Mucosa of descending colon (tissue), 3 donors: ENCODE measurements at regions not wholly inside any gene's neighbourhood (a gene's known extent, or its start where the extent isn't known, plus 50 kb on each side); places are given as distances from the start of the nearest gene placed in this dataset.

Experiments
- ATAC-seq: fragments of 200-7000 bp; cut with Tn5 transposase; one replicate; pipeline ENCODE4 v1.9.1; 2020; ENCODE audit warnings: mild to moderate bottlenecking, moderate library complexity
- DNase-seq, 3 donors: peaks; one replicate each; pipeline ENCODE4 v3.0.0-alpha.2; 2020
- H3K36me3 ChIP-seq: fragments of 200-600 bp; one replicate; pipeline ENCODE4 v1.8.0; 2021; ENCODE audit warnings: low read depth, mild to moderate bottlenecking
- H3K4me1 ChIP-seq: fragments of 200-600 bp; one replicate; pipeline ENCODE4 v1.8.0; 2021; ENCODE audit warnings: low read depth, mild to moderate bottlenecking
- H3K4me3 ChIP-seq: fragments of 200-600 bp; one replicate; pipeline ENCODE4 v1.8.0; 2021; ENCODE audit warnings: mild to moderate bottlenecking
- H3K9me3 ChIP-seq: fragments of 200-600 bp; one replicate; pipeline ENCODE4 v1.8.0; 2021; ENCODE audit warnings: mild to moderate bottlenecking
- intact Hi-C, 2 donors: fragments of 100-400 bp; cut with DNase I in 1 of 2; cut with micrococcal nuclease in 1 of 2; formaldehyde crosslinking; loops; one replicate each; pipeline versions ENCODE4 v1.11.0 to v1.11.1; 2022; cut with DNase I, micrococcal nuclease
- TF ChIP-seq, protein P1 (sequence below): fragments of 200-600 bp; IDR thresholded peaks from one replicate; pipeline ENCODE4 v1.8.0; 2022; ENCODE audit warnings: antibody characterized with exemption, mild to moderate bottlenecking
- donor health status: DM: no; HTN: no; CAD: no; lungs with moderate emphysema.
- donor health status: DM: no; HTN: no; CAD: no.
- donor health status: DM: no; HTN: yes; CAD: no.

DNA sequence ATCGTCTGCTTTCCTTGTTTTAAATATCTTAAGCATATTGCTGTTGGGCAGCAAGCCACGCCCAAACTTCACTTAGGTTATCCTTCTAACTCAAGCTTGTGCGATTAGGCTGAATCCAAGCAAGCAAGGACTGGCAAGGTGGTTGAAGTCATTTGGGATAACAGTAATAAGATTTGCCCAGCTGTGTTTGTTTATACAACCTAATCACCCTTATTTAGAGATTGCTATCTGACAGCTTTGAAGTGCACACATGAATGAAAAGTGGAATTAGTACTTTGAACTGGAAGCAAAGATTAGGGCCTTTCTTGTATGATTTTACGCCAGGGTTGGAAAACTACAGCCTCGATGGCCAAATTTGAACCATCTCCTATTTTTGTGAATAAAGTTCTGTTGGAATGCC lies 182.1 kb downstream of the ASB9 start:
- ATAC-seq (peak; percentile 61), DNase-seq (peak in 1 of 3 donors; percentile 2)
- no peaks in the 10 kb centered on the region for H3K36me3 ChIP-seq
- H3K9me3 ChIP-seq: no peaks in the 10 kb centered on the region
- H3K4me3 ChIP-seq: no peak overlapping the region
- intact Hi-C loops: no loop called here
- no peaks in the 10 kb centered on the region for H3K4me1 ChIP-seq
- TF ChIP-seq, protein P1, sequence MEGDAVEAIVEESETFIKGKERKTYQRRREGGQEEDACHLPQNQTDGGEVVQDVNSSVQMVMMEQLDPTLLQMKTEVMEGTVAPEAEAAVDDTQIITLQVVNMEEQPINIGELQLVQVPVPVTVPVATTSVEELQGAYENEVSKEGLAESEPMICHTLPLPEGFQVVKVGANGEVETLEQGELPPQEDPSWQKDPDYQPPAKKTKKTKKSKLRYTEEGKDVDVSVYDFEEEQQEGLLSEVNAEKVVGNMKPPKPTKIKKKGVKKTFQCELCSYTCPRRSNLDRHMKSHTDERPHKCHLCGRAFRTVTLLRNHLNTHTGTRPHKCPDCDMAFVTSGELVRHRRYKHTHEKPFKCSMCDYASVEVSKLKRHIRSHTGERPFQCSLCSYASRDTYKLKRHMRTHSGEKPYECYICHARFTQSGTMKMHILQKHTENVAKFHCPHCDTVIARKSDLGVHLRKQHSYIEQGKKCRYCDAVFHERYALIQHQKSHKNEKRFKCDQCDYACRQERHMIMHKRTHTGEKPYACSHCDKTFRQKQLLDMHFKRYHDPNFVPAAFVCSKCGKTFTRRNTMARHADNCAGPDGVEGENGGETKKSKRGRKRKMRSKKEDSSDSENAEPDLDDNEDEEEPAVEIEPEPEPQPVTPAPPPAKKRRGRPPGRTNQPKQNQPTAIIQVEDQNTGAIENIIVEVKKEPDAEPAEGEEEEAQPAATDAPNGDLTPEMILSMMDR: no peak

DNA sequence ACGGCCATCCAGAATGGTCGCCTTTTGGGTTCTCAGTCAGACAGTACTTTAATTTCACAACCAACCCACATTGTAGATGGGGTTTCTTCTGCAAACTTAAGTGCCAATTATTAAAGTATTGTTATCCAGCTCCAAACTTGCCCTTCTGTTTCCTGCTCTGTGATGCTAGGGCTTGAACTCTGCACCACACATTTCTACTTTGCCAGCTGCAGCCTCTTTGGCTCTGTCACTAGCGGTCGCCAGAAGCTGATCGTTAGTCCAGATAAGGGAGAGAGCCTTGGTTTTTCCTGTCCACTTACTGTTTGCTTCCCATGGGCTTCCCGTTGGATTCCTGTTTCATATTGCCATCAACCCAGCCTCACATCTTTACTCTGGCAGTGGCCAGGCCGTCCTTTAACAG lies 196.6 kb downstream of the ASB9 start:
- DNase-seq (no peak), ATAC-seq (no peak)
- TF ChIP-seq, protein P1: no peak
- intact Hi-C loops: no loop called here
- no peaks in the 10 kb centered on the region for H3K4me1 ChIP-seq
- H3K36me3 ChIP-seq: no peaks in the 10 kb centered on the region
- H3K4me3 ChIP-seq: no peak overlapping the region
- no peaks in the 10 kb centered on the region for H3K9me3 ChIP-seq

DNA sequence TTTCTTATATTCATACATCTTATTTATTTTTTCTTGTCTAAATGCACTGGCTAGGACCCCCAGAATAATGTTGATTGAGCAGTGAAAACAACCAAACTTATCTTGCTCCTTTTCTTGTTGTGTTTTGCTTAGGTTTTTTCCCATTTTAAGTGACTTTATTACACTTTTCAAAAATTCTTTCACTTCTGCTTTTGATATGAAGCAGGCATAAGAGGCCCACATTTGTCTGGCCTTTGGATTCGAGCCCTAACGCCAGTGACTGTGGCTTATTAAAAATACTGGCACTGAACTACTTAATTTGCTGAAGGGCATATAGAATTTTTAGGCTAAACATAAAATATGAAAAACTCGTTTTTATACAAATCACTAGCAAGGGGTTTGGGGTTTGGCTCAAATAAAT lies 197.0 kb downstream of the ASB9 start:
- H3K36me3 ChIP-seq: no peaks in the 10 kb centered on the region
- TF ChIP-seq, protein P1: no peak
- no peak for ATAC-seq
- intact Hi-C loops: no loop called here
- H3K4me1 ChIP-seq: no peaks in the 10 kb centered on the region
- DNase-seq: no peak
- H3K4me3 ChIP-seq: no peak overlapping the region
- H3K9me3 ChIP-seq: no peaks in the 10 kb centered on the region

GRCh38 chrX:15072259-15072658 lies 197.6 kb downstream of the ASB9 start:
- DNase-seq (no peak), ATAC-seq (no peak)
- intact Hi-C loops: no loop called here
- H3K9me3 ChIP-seq: no peaks in the 10 kb centered on the region
- H3K36me3 ChIP-seq: no peaks in the 10 kb centered on the region
- no peak overlapping the region for H3K4me3 ChIP-seq
- TF ChIP-seq, protein P1: no peak
- H3K4me1 ChIP-seq: no peaks in the 10 kb centered on the region

DNA sequence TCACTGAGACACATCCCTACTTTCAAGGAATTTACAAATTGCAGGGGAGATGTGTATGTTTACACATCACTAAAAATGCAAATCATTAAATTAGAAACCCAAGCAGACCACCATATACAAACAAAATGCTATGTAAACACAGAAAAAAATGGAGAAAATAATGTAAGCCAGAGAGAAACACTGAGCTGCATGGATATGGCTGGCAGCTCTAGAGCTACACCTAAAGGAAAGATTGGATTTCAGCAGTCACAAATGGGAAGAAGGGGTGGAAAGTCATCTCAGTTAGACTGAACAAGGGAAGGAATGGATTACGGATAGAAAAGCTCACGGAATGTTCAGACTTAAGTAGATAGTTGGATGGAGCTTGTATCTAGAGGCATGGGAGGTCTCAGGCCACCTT lies 186.3 kb downstream of the MOSPD2 start:
- intact Hi-C loops: no loop called here
- ATAC-seq (no peak), DNase-seq (no peak)
- Histone ChIP-seq H3K4me3 (no peak overlapping the region), H3K9me3 (no peaks in the 10 kb centered on the region), H3K4me1 (no peaks in the 10 kb centered on the region), H3K36me3 (no peaks in the 10 kb centered on the region)
- TF ChIP-seq, protein P1: no peak

- Histone ChIP-seq H3K4me1 (no peaks in the 10 kb centered on the region), H3K36me3 (no peaks in the 10 kb centered on the region), H3K9me3 (no peaks in the 10 kb centered on the region), H3K4me3 (no peak overlapping the region)
- TF ChIP-seq, protein P1: no peak
- intact Hi-C loops: no loop called here
- DNase-seq (no peak), ATAC-seq (no peak)
These were observed 182.8 kb downstream of the MOSPD2 start for GRCh38 chrX:15056044-15056443.
